ENCODE measurements at regions not wholly inside any gene's neighbourhood (a gene's known extent, or its start where the extent isn't known, plus 50 kb on each side); places are given as distances from the start of the nearest gene placed in this dataset.

DNA sequence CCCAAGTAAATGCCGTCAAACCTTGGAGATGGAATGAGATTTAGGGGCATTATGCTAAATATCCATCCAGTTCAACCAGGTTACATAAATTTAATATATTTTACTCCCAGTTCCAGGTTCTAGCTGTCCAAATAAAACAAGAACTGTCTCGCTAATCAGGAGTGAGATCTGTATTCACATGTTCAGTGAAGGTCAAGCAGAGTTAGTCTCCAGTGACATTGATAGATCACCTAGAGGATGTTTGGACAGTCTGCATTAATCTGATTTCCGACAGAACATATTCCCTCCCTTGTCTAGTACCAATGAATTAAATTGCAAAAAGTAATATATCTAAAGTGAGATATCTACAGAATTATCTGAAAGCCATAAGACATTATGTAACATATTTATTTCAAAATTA lies 979.4 kb upstream of the CNTNAP5 start:
- TF ChIP-seq POLR2A (IDR thresholded peaks at IDR 0.05; ENCODE audit: low read depth, low read length) (no peak), TAF1 (IDR thresholded peaks at IDR 0.05; ENCODE audit: borderline replicate concordance, low read depth, low read length) (no peak), POLR2AphosphoS5 (IDR thresholded peaks at IDR 0.05; ENCODE audit: low read depth, low read length) (no peak)
- DNase-seq (ENCODE audit: insufficient read length) (no peak), FAIRE-seq (no peak)

DNA sequence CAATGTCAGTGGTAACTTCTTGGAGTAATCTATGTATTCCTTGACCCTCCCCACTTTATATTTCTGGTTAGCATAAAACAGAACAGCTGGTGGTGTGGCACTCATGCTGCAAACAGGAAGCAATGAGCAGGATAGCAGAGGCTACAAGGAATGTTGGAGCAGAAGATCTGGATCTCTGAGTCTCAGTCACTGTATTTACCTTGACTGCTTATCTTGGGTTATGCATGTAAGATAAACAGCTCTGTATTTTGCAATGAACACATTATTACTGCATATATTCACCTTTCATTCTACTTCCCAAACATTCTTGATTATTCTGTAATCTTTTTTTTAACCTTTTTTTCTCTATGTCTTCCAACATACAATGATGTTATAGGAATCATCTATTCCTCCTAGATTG lies 977.9 kb upstream of the CNTNAP5 start:
- FAIRE-seq (no peak), DNase-seq (ENCODE audit: insufficient read length) (no peak)
- TF ChIP-seq POLR2AphosphoS5 (IDR thresholded peaks at IDR 0.05; ENCODE audit: low read depth, low read length) (no peak), TAF1 (IDR thresholded peaks at IDR 0.05; ENCODE audit: borderline replicate concordance, low read depth, low read length) (no peak), POLR2A (IDR thresholded peaks at IDR 0.05; ENCODE audit: low read depth, low read length) (no peak)

DNA sequence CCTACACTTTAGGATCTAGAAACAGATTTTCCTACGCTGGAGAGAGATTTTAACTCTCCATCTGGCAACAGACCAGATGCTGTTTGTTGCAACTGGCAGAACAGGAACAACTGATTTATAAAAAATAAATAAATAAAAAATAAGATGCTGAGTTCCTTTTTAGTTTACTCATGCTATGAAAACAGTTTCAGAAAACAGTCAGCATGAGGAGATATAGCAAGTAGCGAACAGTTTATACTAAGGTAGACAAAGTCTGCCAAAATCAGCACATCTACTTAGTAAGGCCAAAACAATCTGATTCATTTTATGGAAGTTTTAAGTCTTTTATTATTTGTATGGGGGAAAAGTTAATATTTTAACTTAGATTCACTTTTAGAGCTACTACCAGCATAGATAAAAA lies 974.0 kb upstream of the CNTNAP5 start:
- no peak for TF ChIP-seq POLR2A (IDR thresholded peaks at IDR 0.05; ENCODE audit: low read depth, low read length)
- TF ChIP-seq POLR2AphosphoS5 (IDR thresholded peaks at IDR 0.05; ENCODE audit: low read depth, low read length) = no peak
- no peak for TF ChIP-seq TAF1 (IDR thresholded peaks at IDR 0.05; ENCODE audit: borderline replicate concordance, low read depth, low read length)
- FAIRE-seq (no peak), DNase-seq (ENCODE audit: insufficient read length) (no peak)

DNA sequence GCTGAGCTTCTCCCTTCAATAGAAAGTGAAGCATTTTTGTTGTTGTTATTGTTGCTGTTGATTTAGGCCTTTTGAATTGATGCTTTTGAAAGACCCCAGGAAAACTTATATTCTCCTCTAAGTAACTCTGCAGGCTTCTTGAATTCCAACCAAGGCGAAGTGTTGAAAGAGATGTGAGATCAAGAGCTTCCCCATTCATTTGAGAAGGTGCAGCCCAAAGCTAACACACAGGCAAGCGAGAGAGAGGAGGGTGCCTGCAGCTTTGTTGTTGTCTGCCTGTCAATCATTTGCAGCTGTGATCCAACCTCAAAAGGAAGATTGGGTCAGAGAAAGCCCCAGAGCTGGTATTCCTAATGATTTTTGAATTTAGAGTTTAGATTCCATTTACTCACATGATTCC lies 963.6 kb upstream of the CNTNAP5 start:
- TF ChIP-seq TAF1 (IDR thresholded peaks at IDR 0.05; ENCODE audit: borderline replicate concordance, low read depth, low read length) = no peak
- no peak for TF ChIP-seq POLR2AphosphoS5 (IDR thresholded peaks at IDR 0.05; ENCODE audit: low read depth, low read length)
- TF ChIP-seq POLR2A (IDR thresholded peaks at IDR 0.05; ENCODE audit: low read depth, low read length) = no peak
- FAIRE-seq (no peak), DNase-seq (ENCODE audit: insufficient read length) (no peak)

DNA sequence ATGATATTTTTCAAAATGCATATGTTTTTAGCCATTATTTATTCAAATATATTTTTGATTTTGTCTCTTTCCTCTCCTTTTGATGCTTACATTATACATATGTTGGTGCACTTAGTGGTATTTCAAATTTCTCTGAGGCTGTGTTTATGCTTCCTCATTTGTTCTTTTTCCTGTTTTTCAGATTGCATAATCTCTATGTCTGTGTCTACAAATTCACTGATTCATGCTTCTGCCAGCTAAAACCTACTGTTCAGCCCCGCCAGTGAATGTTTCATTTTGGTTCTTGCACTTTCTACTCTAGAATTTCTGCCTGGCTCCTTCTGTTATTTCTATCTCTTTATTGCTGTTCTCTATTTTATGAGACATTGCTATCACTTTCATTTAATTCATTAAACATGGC lies 951.7 kb upstream of the CNTNAP5 start:
- DNase-seq (ENCODE audit: insufficient read length) (no peak), FAIRE-seq (no peak)
- TF ChIP-seq POLR2AphosphoS5 (IDR thresholded peaks at IDR 0.05; ENCODE audit: low read depth, low read length) = no peak
- TF ChIP-seq TAF1 (IDR thresholded peaks at IDR 0.05; ENCODE audit: borderline replicate concordance, low read depth, low read length) = no peak
- no peak for TF ChIP-seq POLR2A (IDR thresholded peaks at IDR 0.05; ENCODE audit: low read depth, low read length)

DNA sequence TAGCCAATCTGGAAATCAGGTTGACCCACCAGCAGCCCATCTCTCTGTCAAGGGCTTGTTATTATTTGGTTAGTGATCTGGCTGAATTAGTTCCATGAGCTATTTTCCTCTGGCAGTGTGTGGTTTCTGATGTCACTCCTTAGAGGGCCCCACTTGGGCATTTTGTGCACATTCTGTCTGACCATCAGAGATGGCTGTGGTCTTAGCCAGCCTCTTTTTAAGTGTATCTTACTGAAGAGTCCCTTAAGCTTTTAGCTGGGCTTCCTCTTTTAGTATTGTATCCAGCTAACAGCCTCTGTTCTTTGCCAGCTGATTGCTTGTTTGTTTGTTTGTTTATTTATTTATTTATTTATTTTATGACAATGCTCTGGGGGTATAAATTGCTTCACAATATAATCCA lies 951.1 kb upstream of the CNTNAP5 start:
- FAIRE-seq (no peak), DNase-seq (ENCODE audit: insufficient read length) (no peak)
- TF ChIP-seq POLR2A (IDR thresholded peaks at IDR 0.05; ENCODE audit: low read depth, low read length) = no peak
- TF ChIP-seq TAF1 (IDR thresholded peaks at IDR 0.05; ENCODE audit: borderline replicate concordance, low read depth, low read length) = no peak
- no peak for TF ChIP-seq POLR2AphosphoS5 (IDR thresholded peaks at IDR 0.05; ENCODE audit: low read depth, low read length)

DNA sequence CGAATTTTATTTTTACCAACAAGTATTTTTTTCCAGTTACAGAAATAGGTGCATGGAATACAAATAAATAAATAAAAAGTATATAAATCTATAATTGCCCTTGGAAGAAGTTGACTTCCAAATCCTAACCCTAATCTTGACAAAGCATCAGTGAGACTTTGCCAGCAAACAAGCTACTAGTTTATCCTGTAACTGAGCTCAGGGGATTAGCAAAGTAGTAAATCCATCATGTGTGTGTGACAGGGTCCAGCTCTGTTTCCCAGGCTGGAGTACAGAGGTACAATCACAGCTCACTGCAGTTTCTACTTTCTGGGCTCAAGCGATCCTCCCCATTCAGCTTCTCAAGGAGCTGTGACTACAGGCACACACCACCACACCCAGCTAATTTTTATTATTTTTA lies 948.0 kb upstream of the CNTNAP5 start:
- no peak for FAIRE-seq
- TF ChIP-seq POLR2A (IDR thresholded peaks at IDR 0.05; ENCODE audit: low read depth, low read length) (no peak), POLR2AphosphoS5 (IDR thresholded peaks at IDR 0.05; ENCODE audit: low read depth, low read length) (no peak), TAF1 (IDR thresholded peaks at IDR 0.05; ENCODE audit: borderline replicate concordance, low read depth, low read length) (no peak)
- no peak for DNase-seq (ENCODE audit: insufficient read length)

DNA sequence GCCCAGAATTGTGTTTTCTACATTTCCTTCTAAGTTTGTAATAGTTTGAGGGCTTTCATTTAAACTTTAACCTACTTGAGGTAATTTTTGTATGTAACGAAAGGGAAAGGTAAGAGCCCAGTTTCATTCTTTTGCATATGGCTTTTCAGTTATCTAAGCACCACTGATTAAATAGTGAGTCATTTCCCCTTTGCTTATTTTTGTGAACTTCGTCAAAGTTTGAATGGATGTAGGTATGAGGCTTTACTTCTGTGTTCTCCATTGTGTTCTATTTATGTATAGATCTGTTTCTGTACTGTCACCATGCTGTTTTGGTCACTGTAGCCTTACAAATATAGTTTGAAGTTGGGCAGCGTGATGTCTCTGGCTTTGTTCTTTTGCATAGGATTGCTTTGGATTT lies 944.8 kb upstream of the CNTNAP5 start:
- FAIRE-seq = no peak
- DNase-seq (ENCODE audit: insufficient read length) = no peak
- no peak for TF ChIP-seq POLR2AphosphoS5 (IDR thresholded peaks at IDR 0.05; ENCODE audit: low read depth, low read length)
- TF ChIP-seq POLR2A (IDR thresholded peaks at IDR 0.05; ENCODE audit: low read depth, low read length) = no peak
- no peak for TF ChIP-seq TAF1 (IDR thresholded peaks at IDR 0.05; ENCODE audit: borderline replicate concordance, low read depth, low read length)

DNA sequence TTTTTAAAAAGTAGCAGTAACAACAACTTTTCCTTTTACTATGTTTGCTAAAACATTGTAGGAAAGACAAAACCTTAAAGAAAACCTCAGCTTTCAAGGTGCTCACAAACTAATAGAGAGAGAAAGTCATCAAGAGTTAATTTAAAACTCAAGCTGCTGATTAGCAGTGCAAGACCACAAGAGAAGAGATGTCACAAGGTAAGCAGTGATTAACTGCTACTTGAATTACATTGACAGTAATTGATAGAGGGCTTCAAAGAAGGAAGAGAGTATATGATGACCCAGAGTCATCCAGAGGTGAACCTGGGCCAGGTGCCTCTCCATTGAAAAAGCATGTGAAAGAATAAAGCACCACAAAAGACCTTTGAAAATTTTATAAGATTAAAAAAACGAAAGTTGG lies 939.6 kb upstream of the CNTNAP5 start:
- no peak for FAIRE-seq
- TF ChIP-seq POLR2AphosphoS5 (IDR thresholded peaks at IDR 0.05; ENCODE audit: low read depth, low read length) = no peak
- no peak for TF ChIP-seq TAF1 (IDR thresholded peaks at IDR 0.05; ENCODE audit: borderline replicate concordance, low read depth, low read length)
- no peak for TF ChIP-seq POLR2A (IDR thresholded peaks at IDR 0.05; ENCODE audit: low read depth, low read length)
- no peak for DNase-seq (ENCODE audit: insufficient read length)

DNA sequence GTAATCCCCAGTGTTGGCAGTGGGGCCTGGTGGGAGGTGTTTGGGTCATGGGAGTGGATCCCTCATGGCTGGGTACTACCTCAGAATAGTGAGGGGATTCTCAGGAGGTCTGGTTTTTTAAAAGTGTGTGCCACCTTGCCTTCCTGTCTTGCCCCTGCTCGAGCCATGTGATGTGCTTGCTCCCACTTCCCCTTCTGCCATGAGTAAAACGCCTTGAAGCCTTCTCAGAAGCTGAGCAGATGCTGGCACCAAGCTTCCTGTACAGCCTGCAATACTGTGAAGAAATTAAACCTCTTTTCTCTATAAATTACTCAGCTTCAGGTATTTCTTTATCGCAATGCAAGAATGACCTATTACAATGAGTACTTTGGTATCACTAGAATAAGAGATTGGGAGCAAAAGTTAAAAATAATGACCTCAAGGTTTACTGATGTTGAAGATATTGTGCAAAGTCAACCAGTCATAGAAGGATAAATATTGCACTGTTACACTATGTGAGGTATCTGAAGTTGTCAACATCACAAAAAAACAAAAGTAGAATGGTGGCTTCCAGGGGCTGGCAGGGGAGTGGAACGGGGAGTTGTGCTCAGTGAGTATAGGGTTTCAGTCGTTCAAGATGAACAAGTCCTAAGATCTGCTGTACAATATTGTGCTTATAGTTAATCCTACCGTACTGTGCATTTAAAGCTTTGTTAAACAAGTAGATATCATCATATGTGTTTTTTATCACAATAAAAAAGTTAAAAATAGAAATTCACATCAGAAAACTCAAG lies 938.3 kb upstream of the CNTNAP5 start:
- FAIRE-seq (no peak), DNase-seq (ENCODE audit: insufficient read length) (no peak)
- TF ChIP-seq POLR2AphosphoS5 (IDR thresholded peaks at IDR 0.05; ENCODE audit: low read depth, low read length) (no peak), TAF1 (IDR thresholded peaks at IDR 0.05; ENCODE audit: borderline replicate concordance, low read depth, low read length) (no peak), POLR2A (IDR thresholded peaks at IDR 0.05; ENCODE audit: low read depth, low read length) (no peak)

DNA sequence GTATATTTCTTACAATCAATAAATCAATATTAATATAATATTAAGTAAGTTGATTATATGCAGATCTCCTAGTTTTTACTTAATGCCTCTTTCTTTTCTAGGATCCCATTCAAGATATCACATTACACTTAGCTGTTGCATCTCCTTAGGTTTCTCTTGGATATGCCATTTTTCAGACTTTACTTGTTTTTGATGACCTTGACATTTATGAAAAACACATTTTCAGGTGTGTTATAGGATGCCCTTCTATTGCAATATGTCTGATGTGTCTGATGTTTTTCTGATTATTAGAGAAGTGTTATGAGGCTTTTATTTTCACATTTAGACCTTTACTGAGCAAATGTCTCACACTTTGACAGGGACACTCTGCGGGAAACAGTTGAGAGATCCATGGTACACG lies 933.6 kb upstream of the CNTNAP5 start:
- FAIRE-seq (no peak), DNase-seq (ENCODE audit: insufficient read length) (no peak)
- no peak for TF ChIP-seq POLR2A (IDR thresholded peaks at IDR 0.05; ENCODE audit: low read depth, low read length)
- TF ChIP-seq TAF1 (IDR thresholded peaks at IDR 0.05; ENCODE audit: borderline replicate concordance, low read depth, low read length) = no peak
- no peak for TF ChIP-seq POLR2AphosphoS5 (IDR thresholded peaks at IDR 0.05; ENCODE audit: low read depth, low read length)

DNA sequence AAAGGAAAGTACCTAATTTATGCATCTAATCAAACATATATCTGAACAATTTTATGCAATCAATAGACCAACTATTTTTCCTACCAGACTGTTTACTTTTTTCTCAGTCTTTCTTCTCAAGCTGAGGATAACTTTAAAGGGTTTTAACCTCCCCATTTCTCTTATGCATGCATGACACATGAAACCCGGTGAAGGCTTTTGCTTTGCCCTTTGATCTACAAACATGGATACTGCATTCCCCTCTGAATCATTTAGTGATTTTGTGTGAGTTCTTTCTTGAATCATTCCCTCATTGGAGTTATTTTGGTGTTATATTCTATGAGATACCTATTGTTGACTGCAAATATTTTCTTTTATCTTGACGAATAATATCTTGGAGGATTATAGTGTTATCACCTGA lies 931.9 kb upstream of the CNTNAP5 start:
- TF ChIP-seq POLR2AphosphoS5 (IDR thresholded peaks at IDR 0.05; ENCODE audit: low read depth, low read length) (no peak), TAF1 (IDR thresholded peaks at IDR 0.05; ENCODE audit: borderline replicate concordance, low read depth, low read length) (no peak), POLR2A (IDR thresholded peaks at IDR 0.05; ENCODE audit: low read depth, low read length) (no peak)
- FAIRE-seq (no peak), DNase-seq (ENCODE audit: insufficient read length) (no peak)
